ENCODE measurements at regions not wholly inside any gene's neighbourhood (a gene's known extent, or its start where the extent isn't known, plus 50 kb on each side); places are given as distances from the start of the nearest gene placed in this dataset.

DNA sequence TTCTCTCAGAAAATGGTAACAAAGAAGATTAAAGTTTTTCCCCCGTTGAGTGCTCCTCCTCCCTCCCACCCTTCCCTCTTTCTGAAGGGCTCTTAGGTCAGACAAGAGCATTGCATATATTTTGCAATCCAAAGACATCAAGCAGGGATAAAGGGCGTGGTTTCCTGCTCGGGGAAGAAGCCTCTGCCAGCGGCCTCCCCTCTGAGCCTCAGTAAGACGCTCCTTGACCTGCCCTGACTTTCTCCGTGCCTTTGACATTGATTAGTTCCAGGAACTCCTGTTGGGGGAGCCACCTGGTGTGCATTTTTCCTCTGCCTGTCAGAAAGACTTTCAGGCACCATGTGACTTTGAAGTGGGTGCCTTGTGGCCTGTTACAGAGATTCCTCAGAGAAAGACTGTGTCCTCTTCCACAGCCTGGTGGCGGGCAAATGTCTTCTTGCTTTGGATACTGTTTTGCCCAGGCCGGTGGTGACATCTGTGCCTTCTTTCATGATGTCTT lies 87.2 kb upstream of the TBL1XR1 start:
- Histone ChIP-seq H3K27ac (ENCODE audit: insufficient read depth, low read depth, low read length) (no peak overlapping the region), H3K4me2 (ENCODE audit: insufficient read depth, low read length) (no peak overlapping the region), H3K9me1 (replicated peaks; ENCODE audit: control insufficient read depth, extremely low read depth, insufficient read depth, low read length) (no peaks in the 10 kb centered on the region), H3K27me3 (ENCODE audit: control insufficient read depth in 2 of 2, insufficient read depth in 2 of 2, low read length in 2 of 2) (no peaks in the 10 kb centered on the region), H3K4me3 (replicated peaks in 1 of 3; ENCODE audit: insufficient read depth in 1 of 3, low read depth in 1 of 3, low read length in 3 of 3) (no peak overlapping the region), H3K4me1 (ENCODE audit: control insufficient read depth, extremely low read depth, insufficient read depth, low read length) (no peaks in the 10 kb centered on the region), H3K36me3 (ENCODE audit: control insufficient read depth in 2 of 2, extremely low read depth in 1 of 2, insufficient read depth in 2 of 2, low read length in 2 of 2) (no peaks in the 10 kb centered on the region), H2AFZ (ENCODE audit: low read depth, low read length) (peak overlapping the region; percentile 17), H3K79me2 (ENCODE audit: control insufficient read depth, insufficient read depth, low read length) (no peaks in the 10 kb centered on the region), H4K20me1 (replicated peaks; ENCODE audit: control insufficient read depth, extremely low read depth, insufficient read depth, low read length) (no peaks in the 10 kb centered on the region), H3K9ac (replicated peaks; ENCODE audit: extremely low read depth, insufficient read depth, low read length) (no peak overlapping the region), H3K9me3 (replicated peaks; ENCODE audit: control insufficient read depth, insufficient read depth, low read length) (no peaks in the 10 kb centered on the region)
- intact Hi-C loops (cut with micrococcal nuclease) (loop anchor here (5.0 kb wide), 1 partner anchor 332 kb away; no protein-coding TSS in a partner anchor), dilution Hi-C loops (cut with MboI; ENCODE audit: extremely low pct_ligation_motif_present, low sequenced_read_pairs) (no loop called here)
- FAIRE-seq (no peak), DNase-seq (ENCODE audit: low read depth, low spot score) (no peak)
- POLR2A ChIA-PET: no interaction called here
- CTCF ChIA-PET: no interaction called here
- no peak for TF ChIP-seq FOS (IDR thresholded peaks at IDR 0.05; ENCODE audit: borderline replicate concordance, insufficient read depth, low read length)
- no peak for TF ChIP-seq POLR2AphosphoS5 (IDR thresholded peaks at IDR 0.05; ENCODE audit: insufficient read depth, low read depth, low read length)
- TF ChIP-seq POLR2A (IDR thresholded peaks at IDR 0.05; ENCODE audit: low read depth, low read length): no peak
- TF ChIP-seq GATA2 (IDR thresholded peaks at IDR 0.05; ENCODE audit: insufficient read depth, insufficient read length, low read depth, low read length): no peak
- BruUV-seq (replicated peaks): no TSS peak

DNA sequence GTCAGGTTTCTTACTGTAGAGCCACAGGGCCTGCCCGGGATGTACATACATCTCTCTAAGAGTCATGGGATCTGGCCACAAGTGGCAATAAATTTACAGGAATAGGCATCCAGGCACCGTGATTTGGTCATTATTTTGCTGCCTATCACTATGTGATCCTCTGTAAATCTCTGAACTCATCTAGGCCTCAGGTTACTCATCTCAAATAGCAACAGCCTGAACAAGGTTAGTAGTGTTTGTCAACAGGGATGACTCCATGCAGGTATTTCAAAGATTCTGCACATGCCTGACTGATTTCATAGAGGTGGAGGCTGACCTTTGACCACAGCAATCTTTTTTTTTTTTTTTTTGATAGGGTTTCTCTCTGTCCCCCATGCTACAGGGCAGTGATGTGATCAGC lies 88.8 kb upstream of the TBL1XR1 start:
- intact Hi-C loops (cut with micrococcal nuclease): no loop called here
- ChIA-PET CTCF (no interaction called here), POLR2A (interaction anchor here (0.7 kb wide), 1 partner anchor 403 kb away, joined by 5 read pairs; no protein-coding TSS in a partner anchor)
- Histone ChIP-seq H3K9me3 (replicated peaks; ENCODE audit: control insufficient read depth, insufficient read depth, low read length) (no peaks in the 10 kb centered on the region), H4K20me1 (replicated peaks; ENCODE audit: control insufficient read depth, extremely low read depth, insufficient read depth, low read length) (no peaks in the 10 kb centered on the region), H3K79me2 (ENCODE audit: control insufficient read depth, insufficient read depth, low read length) (no peaks in the 10 kb centered on the region), H3K9ac (replicated peaks; ENCODE audit: extremely low read depth, insufficient read depth, low read length) (no peak overlapping the region), H3K27ac (ENCODE audit: insufficient read depth, low read depth, low read length) (no peak overlapping the region), H3K4me3 (replicated peaks in 1 of 3; ENCODE audit: insufficient read depth in 1 of 3, low read depth in 1 of 3, low read length in 3 of 3) (no peak overlapping the region), H3K4me1 (ENCODE audit: control insufficient read depth, extremely low read depth, insufficient read depth, low read length) (no peaks in the 10 kb centered on the region), H2AFZ (ENCODE audit: low read depth, low read length) (no peak overlapping the region), H3K9me1 (replicated peaks; ENCODE audit: control insufficient read depth, extremely low read depth, insufficient read depth, low read length) (no peaks in the 10 kb centered on the region), H3K4me2 (ENCODE audit: insufficient read depth, low read length) (no peak overlapping the region), H3K36me3 (ENCODE audit: control insufficient read depth in 2 of 2, extremely low read depth in 1 of 2, insufficient read depth in 2 of 2, low read length in 2 of 2) (no peaks in the 10 kb centered on the region), H3K27me3 (ENCODE audit: control insufficient read depth in 2 of 2, insufficient read depth in 2 of 2, low read length in 2 of 2) (no peaks in the 10 kb centered on the region)
- FAIRE-seq (no peak), DNase-seq (ENCODE audit: low read depth, low spot score) (no peak)
- dilution Hi-C loops (cut with MboI; ENCODE audit: extremely low pct_ligation_motif_present, low sequenced_read_pairs): no loop called here
- no TSS peak for BruUV-seq (replicated peaks)
- TF ChIP-seq EZH2 (IDR thresholded peaks at IDR 0.05; ENCODE audit: borderline replicate concordance, low read depth, low read length, severe bottlenecking) (no peak), JUN (IDR thresholded peaks at IDR 0.05; ENCODE audit: borderline replicate concordance, insufficient read depth, insufficient read length, low read depth) (no peak), POLR2A (IDR thresholded peaks at IDR 0.05; ENCODE audit: low read depth, low read length) (no peak), MYC (IDR thresholded peaks at IDR 0.05; ENCODE audit: low read depth, low read length) (no peak), POLR2AphosphoS5 (IDR thresholded peaks at IDR 0.05; ENCODE audit: insufficient read depth, low read depth, low read length) (no peak), FOS (IDR thresholded peaks at IDR 0.05; ENCODE audit: borderline replicate concordance, insufficient read depth, low read length) (no peak), GATA2 (IDR thresholded peaks at IDR 0.05; ENCODE audit: insufficient read depth, insufficient read length, low read depth, low read length) (no peak)
- TF ChIP-seq, protein P1, sequence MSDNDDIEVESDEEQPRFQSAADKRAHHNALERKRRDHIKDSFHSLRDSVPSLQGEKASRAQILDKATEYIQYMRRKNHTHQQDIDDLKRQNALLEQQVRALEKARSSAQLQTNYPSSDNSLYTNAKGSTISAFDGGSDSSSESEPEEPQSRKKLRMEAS (IDR thresholded peaks at IDR 0.05; ENCODE audit: insufficient read depth, insufficient read length): no peak
- TF ChIP-seq, protein P2, sequence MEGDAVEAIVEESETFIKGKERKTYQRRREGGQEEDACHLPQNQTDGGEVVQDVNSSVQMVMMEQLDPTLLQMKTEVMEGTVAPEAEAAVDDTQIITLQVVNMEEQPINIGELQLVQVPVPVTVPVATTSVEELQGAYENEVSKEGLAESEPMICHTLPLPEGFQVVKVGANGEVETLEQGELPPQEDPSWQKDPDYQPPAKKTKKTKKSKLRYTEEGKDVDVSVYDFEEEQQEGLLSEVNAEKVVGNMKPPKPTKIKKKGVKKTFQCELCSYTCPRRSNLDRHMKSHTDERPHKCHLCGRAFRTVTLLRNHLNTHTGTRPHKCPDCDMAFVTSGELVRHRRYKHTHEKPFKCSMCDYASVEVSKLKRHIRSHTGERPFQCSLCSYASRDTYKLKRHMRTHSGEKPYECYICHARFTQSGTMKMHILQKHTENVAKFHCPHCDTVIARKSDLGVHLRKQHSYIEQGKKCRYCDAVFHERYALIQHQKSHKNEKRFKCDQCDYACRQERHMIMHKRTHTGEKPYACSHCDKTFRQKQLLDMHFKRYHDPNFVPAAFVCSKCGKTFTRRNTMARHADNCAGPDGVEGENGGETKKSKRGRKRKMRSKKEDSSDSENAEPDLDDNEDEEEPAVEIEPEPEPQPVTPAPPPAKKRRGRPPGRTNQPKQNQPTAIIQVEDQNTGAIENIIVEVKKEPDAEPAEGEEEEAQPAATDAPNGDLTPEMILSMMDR (IDR thresholded peaks at IDR 0.05; ENCODE audit: extremely low read depth in 1 of 2, insufficient read depth in 1 of 2, low read depth in 1 of 2, low read length in 2 of 2): no peak
